ENCODE measurements at regions not wholly inside any gene's neighbourhood (a gene's known extent, or its start where the extent isn't known, plus 50 kb on each side); places are given as distances from the start of the nearest gene placed in this dataset.

GRCh38 chr13:89726690-89727435 lies 1620.6 kb upstream of the MIR17HG start:
- no peaks in the 10 kb centered on the region for H4K20me1 ChIP-seq (replicated peaks; ENCODE audit: control insufficient read depth, insufficient read depth, low read length)
- no peaks in the 10 kb centered on the region for H3K79me2 ChIP-seq (ENCODE audit: control insufficient read depth, insufficient read depth, low read length)
- TF ChIP-seq ZNF124 (CRISPR knock-in tag; IDR thresholded peaks at IDR 0.05) (no peak), BCLAF1 (IDR thresholded peaks at IDR 0.05; ENCODE audit: borderline replicate concordance in 1 of 2, control insufficient read depth in 1 of 2, low read depth in 2 of 2, low read length in 1 of 2) (no peak), SP2 (IDR thresholded peaks at IDR 0.05; ENCODE audit: extremely low read depth, low read depth, low read length, poor library complexity, severe bottlenecking) (no peak), EZH2 (IDR thresholded peaks at IDR 0.05; ENCODE audit: borderline replicate concordance, low read depth, low read length) (no peak), BRD4 (IDR thresholded peaks at IDR 0.05) (no peak), MYBL2 (IDR thresholded peaks at IDR 0.05; ENCODE audit: low read depth) (no peak), MYBL2 (CRISPR knock-in tag; IDR thresholded peaks at IDR 0.05; ENCODE audit: borderline replicate concordance) (no peak), ZNF24 (IDR thresholded peaks at IDR 0.05) (no peak), NFXL1 (CRISPR knock-in tag; IDR thresholded peaks at IDR 0.05) (no peak), ARID2 (IDR thresholded peaks at IDR 0.05) (no peak), SMC3 (conservative IDR thresholded peaks at IDR 0.05; ENCODE audit: insufficient read depth, low read depth, low read length) (no peak), ZBTB17 (CRISPR knock-in tag; IDR thresholded peaks at IDR 0.05) (no peak), GATA2 (CRISPR knock-in tag; IDR thresholded peaks at IDR 0.05) (no peak), FOXJ3 (CRISPR knock-in tag; IDR thresholded peaks at IDR 0.05) (no peak), IRF9 (tag; IDR thresholded peaks at IDR 0.05) (no peak), HMG20A (CRISPR knock-in tag; conservative IDR thresholded peaks at IDR 0.05) (no peak), UBTF (IDR thresholded peaks at IDR 0.05; ENCODE audit: borderline replicate concordance in 1 of 2, low read depth in 2 of 2, low read length in 2 of 2) (no peak)
- H2AFZ ChIP-seq (ENCODE audit: low read depth, low read length), result no peak overlapping the region
- no peaks in the 10 kb centered on the region for H3K36me3 ChIP-seq (ENCODE audit: control insufficient read depth, insufficient read depth, low read length)
- H3K9me1 ChIP-seq (ENCODE audit: control insufficient read depth, insufficient read depth, low read length), result no peaks in the 10 kb centered on the region
- no TSS peak for BruUV-seq (replicated peaks)
- ATAC-seq (no peak), FAIRE-seq (no peak), DNase-seq (ENCODE audit: extremely low read depth in 1 of 4, low spot score in 3 of 4) (no peak)
- no peak overlapping the region for H3K27ac ChIP-seq (ENCODE audit: extremely low read depth, low read depth, low read length)
- H3K4me3 ChIP-seq, result no peak overlapping the region
- ChIA-PET CTCF (ENCODE audit: low intra/inter-chr PET ratio) (no interaction called here), POLR2A (no interaction called here)
- in situ Hi-C loops (cut with MboI) (no loop called here), intact Hi-C loops (cut with micrococcal nuclease) (no loop called here)
- no peak overlapping the region for H3K4me2 ChIP-seq (ENCODE audit: insufficient read depth, low read length)
- no peak overlapping the region for H3K9ac ChIP-seq (ENCODE audit: insufficient read depth in 1 of 2, low read depth in 2 of 2, low read length in 2 of 2)
- H3K9me3 ChIP-seq (replicated peaks; ENCODE audit: control insufficient read depth, insufficient read depth, low read depth, low read length), result no peaks in the 10 kb centered on the region
- 0% methylated on average over 2 of the region's 2 CpGs for WGBS (ENCODE audit: insufficient coverage, low coverage, missing lambda C conversion rate)
- no peaks in the 10 kb centered on the region for H3K4me1 ChIP-seq (replicated peaks in 1 of 2; ENCODE audit: control insufficient read depth in 2 of 2, insufficient read depth in 2 of 2, low read length in 2 of 2)
- H3K27me3 ChIP-seq (ENCODE audit: control insufficient read depth in 2 of 2, insufficient read depth in 2 of 2, low read length in 2 of 2), result no peaks in the 10 kb centered on the region

Measured in K562 (cell line).